K562 (cell line): ENCODE measurements at regions not wholly inside any gene's neighbourhood (a gene's known extent, or its start where the extent isn't known, plus 50 kb on each side); places are given as distances from the start of the nearest gene placed in this dataset.

Experiments used
- ATAC-seq: fragments of 200-7000 bp; cut with Tn5 transposase; 3 replicates; pipeline ENCODE4 v1.9.1; 2020; ENCODE audit warnings: moderate library complexity
- BruUV-seq: library from RNA; stranded (reverse); fragments of 400-500 nt; replicated peaks from 2 replicates; lab custom pipeline; 2021; lab: Mats Ljungman, UMichigan
- CTCF ChIA-PET: fragments of 300-600 bp; formaldehyde crosslinking; extraction: SDS; loops from one replicate; lab custom pipeline; 2021; ENCODE audit warnings: low intra/inter-chr PET ratio; lab: Yijun Ruan, JAX
- POLR2A ChIA-PET: fragments of 300-600, 350-650 bp; sonication (Branson Sonifier 250); formaldehyde crosslinking; extraction: SDS; loops from one replicate; lab custom pipeline; 2021; ENCODE audit warnings: antibody characterized with exemption, inconsistent platforms; lab: Yijun Ruan, JAX
- DNase-seq, 4 experiments: peaks; one replicate each; pipeline versions ENCODE4 v3.0.0 to v3.0.0-alpha.2; 2011 to 2018; ENCODE audit warnings: low spot score in 3 of 4, mixed read lengths in 3 of 4; ENCODE audit errors: extremely low read depth in 1 of 4
- FAIRE-seq: peaks from 2 replicates; lab custom pipeline; 2011; peaks lifted over from hg19 to GRCh38; lab: Jason Lieb, UNC
- H2AFZ ChIP-seq: 2 replicates; pipeline ENCODE4 v1.6.0; 2011; ENCODE audit warnings: low read depth, low read length, control low read depth, inconsistent platforms
- H3K27ac ChIP-seq: fragments of 200-600 bp; 3 replicates; pipeline ENCODE4 v1.8.0; 2011; ENCODE audit warnings: low read depth, mild to moderate bottlenecking, control low read depth, inconsistent platforms, low read length, moderate library complexity, mixed read lengths; ENCODE audit errors: extremely low read depth
- H3K27me3 ChIP-seq, 2 experiments: fragments of 300-600 bp in 1 of 2; 2 replicates in 1 of 2; 3 replicates in 1 of 2; pipeline versions ENCODE4 v1.6.0 to v1.8.0; 2011; ENCODE audit warnings: inconsistent platforms in 2 of 2, low read length in 2 of 2, mild to moderate bottlenecking in 1 of 2, mixed read lengths in 1 of 2, moderate library complexity in 1 of 2; ENCODE audit not compliant: control insufficient read depth in 2 of 2, insufficient read depth in 2 of 2
- H3K36me3 ChIP-seq: fragments of 300-600 bp; 3 replicates; pipeline ENCODE4 v1.8.0; 2011; ENCODE audit warnings: mild to moderate bottlenecking, low read length, inconsistent platforms; ENCODE audit not compliant: control insufficient read depth, insufficient read depth
- H3K4me1 ChIP-seq, 2 experiments: fragments of 200-600 bp in 1 of 2; replicated peaks in 1 of 2; 2 replicates in 1 of 2; 3 replicates in 1 of 2; pipeline versions ENCODE4 v1.5.1 to v1.8.0; 2011; ENCODE audit warnings: inconsistent platforms in 2 of 2, low read length in 2 of 2, mild to moderate bottlenecking in 1 of 2, mixed read lengths in 1 of 2, moderate library complexity in 1 of 2; ENCODE audit not compliant: control insufficient read depth in 2 of 2, insufficient read depth in 2 of 2
- H3K4me2 ChIP-seq: 2 replicates; pipeline ENCODE4 v1.6.1; 2011; ENCODE audit warnings: low read length, control low read depth, inconsistent platforms, mixed read lengths; ENCODE audit not compliant: insufficient read depth
- H3K4me3 ChIP-seq: fragments of 200-600 bp; sonication (generic), shearing (Covaris generic); 2 replicates; pipeline ENCODE4 v1.5.1; 2016; ENCODE audit warnings: control low read depth, inconsistent platforms
- H3K79me2 ChIP-seq: fragments of 200-600 bp; 3 replicates; pipeline ENCODE4 v1.8.0; 2011; ENCODE audit warnings: low read length, inconsistent platforms; ENCODE audit not compliant: control insufficient read depth, insufficient read depth
- H3K9ac ChIP-seq, 2 experiments: 2 replicates each; pipeline versions ENCODE4 v1.6.0 to v1.6.1; 2011; ENCODE audit warnings: low read depth in 2 of 2, low read length in 2 of 2, control low read depth in 1 of 2, inconsistent platforms in 1 of 2, mild to moderate bottlenecking in 1 of 2, mixed read lengths in 1 of 2; ENCODE audit not compliant: insufficient read depth in 1 of 2
- H3K9me1 ChIP-seq: one replicate; pipeline ENCODE4 v1.6.0; 2011; ENCODE audit warnings: inconsistent platforms, mild to moderate bottlenecking, low read length, moderate library complexity; ENCODE audit not compliant: control insufficient read depth, insufficient read depth
- H3K9me3 ChIP-seq: replicated peaks from 2 replicates; pipeline ENCODE4 v1.5.1; 2011; ENCODE audit warnings: low read depth, low read length, inconsistent platforms; ENCODE audit not compliant: control insufficient read depth, insufficient read depth
- H4K20me1 ChIP-seq: replicated peaks from 2 replicates; pipeline ENCODE4 v1.6.1; 2011; ENCODE audit warnings: low read length, inconsistent platforms, mixed read lengths; ENCODE audit not compliant: control insufficient read depth, insufficient read depth
- ADNP ChIP-seq: fragments of 200-800 bp; sonication (Bioruptor generic); IDR thresholded peaks from 2 replicates; pipeline ENCODE4 v1.6.1; 2016; ENCODE audit warnings: missing genetic modification characterization, missing compliant biosample characterization
- BRD4 ChIP-seq: fragments of 200-600 bp; sonication (generic); IDR thresholded peaks from 2 replicates; pipeline ENCODE4 v1.6.1; 2017; ENCODE audit warnings: inconsistent platforms
- CREB3 ChIP-seq: fragments of 450-650 bp; conservative IDR thresholded peaks from 2 replicates; pipeline ENCODE4 v1.6.1; 2016; ENCODE audit warnings: missing genetic modification characterization, low read depth, mild to moderate bottlenecking, missing compliant biosample characterization, moderate library complexity
- DNMT1 ChIP-seq: fragments of 450-650 bp; IDR thresholded peaks from 2 replicates; pipeline ENCODE4 v1.6.1; 2016; ENCODE audit warnings: antibody characterized with exemption, mild to moderate bottlenecking
- FOXA1 ChIP-seq: fragments of 450-650 bp; IDR thresholded peaks from 2 replicates; pipeline ENCODE4 v1.6.1; 2016; ENCODE audit warnings: mild to moderate bottlenecking, borderline replicate concordance
- FOXJ2 ChIP-seq: fragments of 200-800 bp; sonication (Bioruptor generic); IDR thresholded peaks from 2 replicates; pipeline ENCODE4 v1.6.1; 2016; ENCODE audit warnings: missing genetic modification characterization, missing compliant biosample characterization
- FOXJ3 ChIP-seq: sonication (generic); formaldehyde crosslinking; IDR thresholded peaks from 2 replicates; pipeline ENCODE4 v1.4.0; 2020; ENCODE audit warnings: mild to moderate bottlenecking, missing genetic modification reagents
- KLF10 ChIP-seq: fragments of 250-450 bp; sonication (Bioruptor Pico); IDR thresholded peaks from 2 replicates; pipeline ENCODE4 v1.6.1; 2021; ENCODE audit warnings: matching md5 sums
- OTX1 ChIP-seq: fragments of 450-650 bp; formaldehyde crosslinking; IDR thresholded peaks from 2 replicates; pipeline ENCODE4 v1.4.0; 2022; ENCODE audit warnings: mild to moderate bottlenecking
- RNF219 ChIP-seq: fragments of 250-450 bp; sonication (Bioruptor Pico); IDR thresholded peaks from 2 replicates; pipeline ENCODE4 v1.5.0; 2022; ENCODE audit warnings: mild to moderate bottlenecking
- SNIP1 ChIP-seq: fragments of 450-650 bp; IDR thresholded peaks from 2 replicates; pipeline ENCODE4 v1.7.1; 2017; ENCODE audit warnings: low read depth, mild to moderate bottlenecking
- ZC3H11A ChIP-seq: IDR thresholded peaks from 2 replicates; pipeline ENCODE4 v1.6.1; 2012; ENCODE audit warnings: low read depth, low read length, improper control_type of control experiment
- ZNF398 ChIP-seq: fragments of 250-450 bp; sonication (Bioruptor Pico); IDR thresholded peaks from 2 replicates; pipeline ENCODE4 v1.8.0; 2021; ENCODE audit warnings: moderate library complexity, mild to moderate bottlenecking, inconsistent platforms
- WGBS: fragments of 100-300 bp; shearing (Covaris generic); methylation state at CpG from one replicate; pipeline ENCODE4 v1.1.6; 2016; ENCODE audit warnings: low coverage, mixed read lengths; ENCODE audit not compliant: insufficient coverage; ENCODE audit errors: missing lambda C conversion rate; 5-methylcytosine and 5-hydroxymethylcytosine counted together
- in situ Hi-C: fragments of 300-500 bp; cut with MboI; formaldehyde crosslinking; loops from 4 replicates; pipeline ENCODE4 v1.15.0; 2018; ENCODE audit warnings: inconsistent platforms, mixed read lengths
- intact Hi-C: fragments of 100-400 bp; cut with micrococcal nuclease; formaldehyde crosslinking; loops from 2 replicates; pipeline ENCODE4 v1.14.2; 2022
- TF ChIP-seq, protein P1 (sequence below): sonication (generic); formaldehyde crosslinking; IDR thresholded peaks from 2 replicates; pipeline ENCODE4 v1.8.0; 2022; ENCODE audit warnings: missing genetic modification reagents, mild to moderate bottlenecking, borderline replicate concordance

- no peak for DNase-seq
- no peaks in the 10 kb centered on the region for H3K4me1 ChIP-seq
- in situ Hi-C loops: no loop called here
- H3K27ac ChIP-seq: no peak overlapping the region
- H3K36me3 ChIP-seq: no peaks in the 10 kb centered on the region
- TF ChIP-seq ZNF398 (no peak), FOXA1 (no peak), ADNP (tag) (no peak), DNMT1 (no peak), RNF219 (CRISPR knock-in tag) (no peak), SNIP1 (no peak), FOXJ3 (CRISPR knock-in tag) (no peak), FOXJ2 (no peak), CREB3 (tag) (no peak), BRD4 (no peak), KLF10 (no peak), ZC3H11A (no peak), OTX1 (no peak)
- TF ChIP-seq, protein P1, sequence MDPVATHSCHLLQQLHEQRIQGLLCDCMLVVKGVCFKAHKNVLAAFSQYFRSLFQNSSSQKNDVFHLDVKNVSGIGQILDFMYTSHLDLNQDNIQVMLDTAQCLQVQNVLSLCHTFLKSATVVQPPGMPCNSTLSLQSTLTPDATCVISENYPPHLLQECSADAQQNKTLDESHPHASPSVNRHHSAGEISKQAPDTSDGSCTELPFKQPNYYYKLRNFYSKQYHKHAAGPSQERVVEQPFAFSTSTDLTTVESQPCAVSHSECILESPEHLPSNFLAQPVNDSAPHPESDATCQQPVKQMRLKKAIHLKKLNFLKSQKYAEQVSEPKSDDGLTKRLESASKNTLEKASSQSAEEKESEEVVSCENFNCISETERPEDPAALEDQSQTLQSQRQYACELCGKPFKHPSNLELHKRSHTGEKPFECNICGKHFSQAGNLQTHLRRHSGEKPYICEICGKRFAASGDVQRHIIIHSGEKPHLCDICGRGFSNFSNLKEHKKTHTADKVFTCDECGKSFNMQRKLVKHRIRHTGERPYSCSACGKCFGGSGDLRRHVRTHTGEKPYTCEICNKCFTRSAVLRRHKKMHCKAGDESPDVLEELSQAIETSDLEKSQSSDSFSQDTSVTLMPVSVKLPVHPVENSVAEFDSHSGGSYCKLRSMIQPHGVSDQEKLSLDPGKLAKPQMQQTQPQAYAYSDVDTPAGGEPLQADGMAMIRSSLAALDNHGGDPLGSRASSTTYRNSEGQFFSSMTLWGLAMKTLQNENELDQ (CRISPR knock-in tag): no peak
- WGBS: 8% methylated on average over 1 of the region's 1 CpG
- CTCF ChIA-PET: no interaction called here
- no peaks in the 10 kb centered on the region for H3K9me1 ChIP-seq
- no peak for ATAC-seq
- no peak for FAIRE-seq
- no peak overlapping the region for H3K4me2 ChIP-seq
- H3K27me3 ChIP-seq: no peaks in the 10 kb centered on the region
- no peak overlapping the region for H3K4me3 ChIP-seq
- H2AFZ ChIP-seq: no peak overlapping the region
- intact Hi-C loops: no loop called here
- POLR2A ChIA-PET: no interaction called here
- BruUV-seq: no TSS peak
- H3K9me3 ChIP-seq: no peaks in the 10 kb centered on the region; the same call in none of the 2 replicates
- H4K20me1 ChIP-seq: no peaks in the 10 kb centered on the region
- no peak overlapping the region for H3K9ac ChIP-seq
- no peaks in the 10 kb centered on the region for H3K79me2 ChIP-seq
Observed at GRCh38 chr3:21117370-21117769, 633.6 kb downstream of the ZNF385D start.
